ENCODE measurements at regions not wholly inside any gene's neighbourhood (a gene's known extent, or its start where the extent isn't known, plus 50 kb on each side); places are given as distances from the start of the nearest gene placed in this dataset.

DNA sequence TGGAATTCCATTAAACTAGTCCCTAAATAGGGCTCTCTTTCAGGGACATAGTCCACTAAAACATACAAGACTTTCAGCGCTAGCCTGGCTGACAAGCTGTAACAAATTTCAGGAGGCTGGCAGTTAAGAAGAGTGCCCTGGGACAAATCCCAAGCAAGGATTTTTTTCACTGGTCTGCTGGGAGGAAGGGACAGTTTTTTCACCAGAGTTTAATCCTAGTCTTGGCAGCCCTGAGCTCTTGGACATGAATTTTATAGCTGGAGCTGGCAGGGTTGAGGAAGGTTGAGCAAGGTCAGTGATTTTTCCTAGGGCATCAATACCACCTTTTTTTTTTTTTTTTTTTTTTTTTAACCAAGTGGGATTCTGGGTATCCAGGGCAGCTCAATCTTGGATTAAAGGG lies 184.4 kb downstream of the SH2D1A start (continued):
- TF ChIP-seq POLR2AphosphoS5 (IDR thresholded peaks at IDR 0.05; ENCODE audit: low read depth, low read length): no peak
- TF ChIP-seq SIN3A (IDR thresholded peaks at IDR 0.05; ENCODE audit: low read depth): no peak
- no peak for TF ChIP-seq CEBPB (IDR thresholded peaks at IDR 0.05; ENCODE audit: low read depth)
- no peak for TF ChIP-seq YY1 (IDR thresholded peaks at IDR 0.05; ENCODE audit: extremely low read depth, insufficient replicate concordance, low read depth, low read length)
- TF ChIP-seq EZH2 (IDR thresholded peaks at IDR 0.05): no peak
- no peak for TF ChIP-seq ELF1 (IDR thresholded peaks at IDR 0.05; ENCODE audit: borderline replicate concordance, low read depth)
- TF ChIP-seq SP1 (IDR thresholded peaks at IDR 0.05; ENCODE audit: low read depth): no peak
- TF ChIP-seq, protein P1, sequence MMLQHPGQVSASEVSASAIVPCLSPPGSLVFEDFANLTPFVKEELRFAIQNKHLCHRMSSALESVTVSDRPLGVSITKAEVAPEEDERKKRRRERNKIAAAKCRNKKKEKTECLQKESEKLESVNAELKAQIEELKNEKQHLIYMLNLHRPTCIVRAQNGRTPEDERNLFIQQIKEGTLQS (IDR thresholded peaks at IDR 0.05): no peak
- TF ChIP-seq, protein P2, sequence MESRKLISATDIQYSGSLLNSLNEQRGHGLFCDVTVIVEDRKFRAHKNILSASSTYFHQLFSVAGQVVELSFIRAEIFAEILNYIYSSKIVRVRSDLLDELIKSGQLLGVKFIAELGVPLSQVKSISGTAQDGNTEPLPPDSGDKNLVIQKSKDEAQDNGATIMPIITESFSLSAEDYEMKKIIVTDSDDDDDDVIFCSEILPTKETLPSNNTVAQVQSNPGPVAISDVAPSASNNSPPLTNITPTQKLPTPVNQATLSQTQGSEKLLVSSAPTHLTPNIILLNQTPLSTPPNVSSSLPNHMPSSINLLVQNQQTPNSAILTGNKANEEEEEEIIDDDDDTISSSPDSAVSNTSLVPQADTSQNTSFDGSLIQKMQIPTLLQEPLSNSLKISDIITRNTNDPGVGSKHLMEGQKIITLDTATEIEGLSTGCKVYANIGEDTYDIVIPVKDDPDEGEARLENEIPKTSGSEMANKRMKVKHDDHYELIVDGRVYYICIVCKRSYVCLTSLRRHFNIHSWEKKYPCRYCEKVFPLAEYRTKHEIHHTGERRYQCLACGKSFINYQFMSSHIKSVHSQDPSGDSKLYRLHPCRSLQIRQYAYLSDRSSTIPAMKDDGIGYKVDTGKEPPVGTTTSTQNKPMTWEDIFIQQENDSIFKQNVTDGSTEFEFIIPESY (IDR thresholded peaks at IDR 0.05; ENCODE audit: extremely low read depth, insufficient replicate concordance, low read length): no peak

DNA sequence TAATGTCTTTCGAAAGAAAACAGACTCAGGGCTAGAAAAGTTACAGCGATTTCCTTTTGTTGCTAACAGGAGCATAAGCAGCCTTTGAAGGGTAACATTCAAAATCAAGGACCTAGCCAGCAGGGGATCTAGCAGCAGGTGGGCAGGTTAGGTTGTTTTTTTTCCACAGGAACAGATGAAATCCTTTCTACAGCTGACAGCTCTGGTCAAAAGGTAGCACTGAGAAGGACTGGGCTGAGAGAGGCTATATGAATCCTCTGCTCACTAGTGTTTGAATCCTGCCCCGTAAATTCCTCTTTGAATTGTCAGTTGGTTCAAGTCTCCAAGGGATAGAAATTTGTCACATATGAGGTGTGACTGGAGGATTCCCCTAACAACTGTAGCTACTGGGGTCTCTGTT lies 188.2 kb downstream of the SH2D1A start:
- RAD21 ChIA-PET (ENCODE audit: low non-redundant PET in 1 of 2, low total read pairs in 2 of 2, uncharacterized antibody in 2 of 2, unreplicated experiment in 2 of 2): no interaction called here

More for the DNA sequence above, 188.2 kb downstream of the SH2D1A start:
- no peaks in the 10 kb centered on the region for H3K36me3 ChIP-seq (ENCODE audit: control insufficient read depth in 1 of 2, insufficient read depth in 2 of 2, low read length in 2 of 2)
- no TSS peak for BruUV-seq (replicated peaks)
- no peak overlapping the region for H3K4me3 ChIP-seq (replicated peaks in 1 of 2; ENCODE audit: low read depth in 1 of 2, low read length in 2 of 2)
- no peak overlapping the region for H2AFZ ChIP-seq (ENCODE audit: low read depth, low read length, poor library complexity, severe bottlenecking)
- DNase-seq (ENCODE audit: low read depth, low spot score): no peak
- H3K27me3 ChIP-seq (ENCODE audit: insufficient read depth, low read length): no peaks in the 10 kb centered on the region
- no peak overlapping the region for H3K4me2 ChIP-seq (ENCODE audit: low read length)
- H3K9ac ChIP-seq (ENCODE audit: low read length): no peak overlapping the region
- ATAC-seq: no peak
- POLR2A ChIA-PET: no interaction called here
- H3K4me1 ChIP-seq (ENCODE audit: control insufficient read depth in 1 of 2, insufficient read depth in 2 of 2, low read length in 2 of 2): no peaks in the 10 kb centered on the region
- no peak for TF ChIP-seq SP1 (IDR thresholded peaks at IDR 0.05; ENCODE audit: low read depth)
- TF ChIP-seq ZFX (IDR thresholded peaks at IDR 0.05): no peak
- TF ChIP-seq TCF7L2 (IDR thresholded peaks at IDR 0.05; ENCODE audit: borderline replicate concordance, extremely low read depth, insufficient read depth, insufficient read length): no peak
- no peak for TF ChIP-seq EZH2 (IDR thresholded peaks at IDR 0.05)
- no peak for TF ChIP-seq SIN3A (IDR thresholded peaks at IDR 0.05; ENCODE audit: low read depth)
- TF ChIP-seq CEBPB (IDR thresholded peaks at IDR 0.05; ENCODE audit: low read depth): no peak
- TF ChIP-seq, protein P2 (IDR thresholded peaks at IDR 0.05; ENCODE audit: extremely low read depth, insufficient replicate concordance, low read length): no peak
- TF ChIP-seq RAD21 (IDR thresholded peaks at IDR 0.05; ENCODE audit: low read depth): no peak
- TF ChIP-seq JUND (IDR thresholded peaks at IDR 0.05): no peak
- no peak for TF ChIP-seq YY1 (IDR thresholded peaks at IDR 0.05; ENCODE audit: extremely low read depth, insufficient replicate concordance, low read depth, low read length)
- TF ChIP-seq CBX3 (IDR thresholded peaks at IDR 0.05; ENCODE audit: low read depth): no peak
- TF ChIP-seq SRF (IDR thresholded peaks at IDR 0.05; ENCODE audit: low read depth): no peak
- TF ChIP-seq EZH2phosphoT487 (IDR thresholded peaks at IDR 0.05; ENCODE audit: borderline replicate concordance): no peak
- TF ChIP-seq, protein P3, sequence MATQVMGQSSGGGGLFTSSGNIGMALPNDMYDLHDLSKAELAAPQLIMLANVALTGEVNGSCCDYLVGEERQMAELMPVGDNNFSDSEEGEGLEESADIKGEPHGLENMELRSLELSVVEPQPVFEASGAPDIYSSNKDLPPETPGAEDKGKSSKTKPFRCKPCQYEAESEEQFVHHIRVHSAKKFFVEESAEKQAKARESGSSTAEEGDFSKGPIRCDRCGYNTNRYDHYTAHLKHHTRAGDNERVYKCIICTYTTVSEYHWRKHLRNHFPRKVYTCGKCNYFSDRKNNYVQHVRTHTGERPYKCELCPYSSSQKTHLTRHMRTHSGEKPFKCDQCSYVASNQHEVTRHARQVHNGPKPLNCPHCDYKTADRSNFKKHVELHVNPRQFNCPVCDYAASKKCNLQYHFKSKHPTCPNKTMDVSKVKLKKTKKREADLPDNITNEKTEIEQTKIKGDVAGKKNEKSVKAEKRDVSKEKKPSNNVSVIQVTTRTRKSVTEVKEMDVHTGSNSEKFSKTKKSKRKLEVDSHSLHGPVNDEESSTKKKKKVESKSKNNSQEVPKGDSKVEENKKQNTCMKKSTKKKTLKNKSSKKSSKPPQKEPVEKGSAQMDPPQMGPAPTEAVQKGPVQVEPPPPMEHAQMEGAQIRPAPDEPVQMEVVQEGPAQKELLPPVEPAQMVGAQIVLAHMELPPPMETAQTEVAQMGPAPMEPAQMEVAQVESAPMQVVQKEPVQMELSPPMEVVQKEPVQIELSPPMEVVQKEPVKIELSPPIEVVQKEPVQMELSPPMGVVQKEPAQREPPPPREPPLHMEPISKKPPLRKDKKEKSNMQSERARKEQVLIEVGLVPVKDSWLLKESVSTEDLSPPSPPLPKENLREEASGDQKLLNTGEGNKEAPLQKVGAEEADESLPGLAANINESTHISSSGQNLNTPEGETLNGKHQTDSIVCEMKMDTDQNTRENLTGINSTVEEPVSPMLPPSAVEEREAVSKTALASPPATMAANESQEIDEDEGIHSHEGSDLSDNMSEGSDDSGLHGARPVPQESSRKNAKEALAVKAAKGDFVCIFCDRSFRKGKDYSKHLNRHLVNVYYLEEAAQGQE (IDR thresholded peaks at IDR 0.05; ENCODE audit: low read depth): no peak
- TF ChIP-seq, protein P4, sequence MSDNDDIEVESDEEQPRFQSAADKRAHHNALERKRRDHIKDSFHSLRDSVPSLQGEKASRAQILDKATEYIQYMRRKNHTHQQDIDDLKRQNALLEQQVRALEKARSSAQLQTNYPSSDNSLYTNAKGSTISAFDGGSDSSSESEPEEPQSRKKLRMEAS (IDR thresholded peaks at IDR 0.05): no peak
- no peak overlapping the region for H3K27ac ChIP-seq (ENCODE audit: low read depth, low read length)
- no peaks in the 10 kb centered on the region for H4K20me1 ChIP-seq (ENCODE audit: insufficient read depth)
- no peaks in the 10 kb centered on the region for H3K9me2 ChIP-seq (ENCODE audit: insufficient read depth)
- CTCF ChIA-PET: no interaction called here
- no peaks in the 10 kb centered on the region for H3K79me2 ChIP-seq (ENCODE audit: insufficient read depth, low read length)
- intact Hi-C loops (cut with micrococcal nuclease): no loop called here
- no peaks in the 10 kb centered on the region for H3K9me3 ChIP-seq (ENCODE audit: control insufficient read depth in 1 of 2, insufficient read depth in 1 of 2, low read depth in 1 of 2, low read length in 2 of 2)

Measured in HCT116 (cell line).